ENCODE measurements at regions not wholly inside any gene's neighbourhood (a gene's known extent, or its start where the extent isn't known, plus 50 kb on each side); places are given as distances from the start of the nearest gene placed in this dataset.
"Not testable (repeated sequence)": the region's sequence is repeated elsewhere in the genome, so short reads cannot be mapped to it uniquely, and the experiment has no call there.

- not testable (repeated sequence) for TF ChIP-seq CTCF, EZH2 (IDR thresholded peaks at IDR 0.05)
Observed at GRCh38 chr9:138200481-138201142, 323.0 kb downstream of the CACNA1B start.
